ENCODE measurements at regions not wholly inside any gene's neighbourhood (a gene's known extent, or its start where the extent isn't known, plus 50 kb on each side); places are given as distances from the start of the nearest gene placed in this dataset.

DNA sequence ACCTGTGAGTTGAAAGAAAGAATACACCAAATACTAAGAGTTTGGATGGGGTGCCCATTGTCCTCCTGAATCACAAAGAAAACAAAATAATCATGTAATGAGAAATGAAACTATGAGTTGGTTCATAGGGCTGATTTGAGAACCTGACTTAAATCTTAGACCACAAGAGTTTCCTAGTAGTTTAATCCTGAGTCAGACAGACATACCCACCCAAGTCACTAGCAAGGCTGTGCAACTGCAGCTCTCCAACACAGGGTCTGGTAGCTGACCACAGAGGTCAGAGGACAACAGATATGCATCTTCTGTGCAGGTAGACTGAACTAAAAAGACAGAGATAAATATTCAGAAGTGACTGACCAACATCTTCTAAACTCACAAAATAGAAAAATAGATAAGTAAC lies 296.3 kb upstream of the TMCO5A start:
- TF ChIP-seq, protein P1, sequence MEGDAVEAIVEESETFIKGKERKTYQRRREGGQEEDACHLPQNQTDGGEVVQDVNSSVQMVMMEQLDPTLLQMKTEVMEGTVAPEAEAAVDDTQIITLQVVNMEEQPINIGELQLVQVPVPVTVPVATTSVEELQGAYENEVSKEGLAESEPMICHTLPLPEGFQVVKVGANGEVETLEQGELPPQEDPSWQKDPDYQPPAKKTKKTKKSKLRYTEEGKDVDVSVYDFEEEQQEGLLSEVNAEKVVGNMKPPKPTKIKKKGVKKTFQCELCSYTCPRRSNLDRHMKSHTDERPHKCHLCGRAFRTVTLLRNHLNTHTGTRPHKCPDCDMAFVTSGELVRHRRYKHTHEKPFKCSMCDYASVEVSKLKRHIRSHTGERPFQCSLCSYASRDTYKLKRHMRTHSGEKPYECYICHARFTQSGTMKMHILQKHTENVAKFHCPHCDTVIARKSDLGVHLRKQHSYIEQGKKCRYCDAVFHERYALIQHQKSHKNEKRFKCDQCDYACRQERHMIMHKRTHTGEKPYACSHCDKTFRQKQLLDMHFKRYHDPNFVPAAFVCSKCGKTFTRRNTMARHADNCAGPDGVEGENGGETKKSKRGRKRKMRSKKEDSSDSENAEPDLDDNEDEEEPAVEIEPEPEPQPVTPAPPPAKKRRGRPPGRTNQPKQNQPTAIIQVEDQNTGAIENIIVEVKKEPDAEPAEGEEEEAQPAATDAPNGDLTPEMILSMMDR (IDR thresholded peaks at IDR 0.05): no peak
- TF ChIP-seq EP300 (IDR thresholded peaks at IDR 0.05) (no peak), POLR2AphosphoS5 (IDR thresholded peaks at IDR 0.05) (no peak), POLR2A (IDR thresholded peaks at IDR 0.05; ENCODE audit: low read depth) (no peak)
